ENCODE measurements at regions not wholly inside any gene's neighbourhood (a gene's known extent, or its start where the extent isn't known, plus 50 kb on each side); places are given as distances from the start of the nearest gene placed in this dataset.

DNA sequence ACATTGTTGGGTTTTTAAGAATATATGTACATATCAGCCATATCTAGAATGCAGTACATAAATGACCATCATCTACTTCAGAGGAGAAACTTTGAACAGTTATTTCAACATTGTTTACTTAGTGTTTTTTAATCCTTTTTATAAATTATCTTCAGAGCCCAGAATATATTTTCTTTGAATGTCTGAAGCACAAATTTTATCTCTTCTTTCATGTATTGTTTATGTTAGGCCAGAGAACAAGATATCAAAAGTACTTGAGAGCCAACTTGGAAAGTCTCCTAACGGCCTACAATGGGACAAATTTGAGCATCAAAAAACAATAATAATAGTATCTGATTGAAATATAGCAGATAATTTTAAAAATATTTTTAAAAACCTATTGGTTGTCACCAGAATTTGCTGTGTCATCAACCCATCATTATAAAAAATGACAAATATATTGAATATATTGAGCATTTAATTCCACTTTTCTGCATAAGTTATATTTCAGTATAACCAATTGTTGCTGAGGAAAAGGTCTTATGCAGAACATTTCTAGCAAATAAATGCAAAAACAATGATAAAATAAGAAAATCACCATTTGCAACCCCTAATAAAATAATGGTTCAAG lies 67.5 kb upstream of the CCNG1 start:
- DNase-seq: no peak

DNA sequence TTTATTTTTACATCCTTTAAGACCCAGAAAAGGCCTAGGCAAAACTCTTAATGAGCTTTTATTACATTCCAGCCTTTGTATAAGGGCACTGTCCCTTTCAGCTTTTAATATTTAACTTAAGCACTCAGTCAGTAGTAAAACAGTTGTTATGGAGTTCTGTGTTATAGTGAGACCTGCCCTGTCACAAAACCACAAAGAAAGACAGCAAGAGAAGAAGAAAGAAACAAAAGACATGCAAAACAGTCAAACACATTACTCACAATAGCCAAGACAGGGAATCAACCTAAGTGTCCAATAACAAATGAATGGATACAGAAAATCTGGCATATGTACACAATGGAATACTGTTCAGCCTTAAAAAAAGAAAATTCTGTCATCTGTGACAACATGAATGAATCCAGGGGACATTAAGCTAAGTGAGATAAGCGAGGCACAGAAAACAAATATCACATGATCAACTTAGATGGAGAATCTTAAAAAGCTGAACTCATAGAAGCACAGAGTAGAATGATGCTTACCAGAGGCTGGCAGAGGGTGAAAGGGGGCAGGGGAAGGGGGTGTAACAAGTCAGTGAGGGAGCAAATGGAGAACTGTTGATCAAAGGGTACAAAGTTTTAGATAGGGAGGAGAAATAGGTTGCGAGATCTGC lies 63.8 kb upstream of the CCNG1 start:
- no peak for DNase-seq

DNA sequence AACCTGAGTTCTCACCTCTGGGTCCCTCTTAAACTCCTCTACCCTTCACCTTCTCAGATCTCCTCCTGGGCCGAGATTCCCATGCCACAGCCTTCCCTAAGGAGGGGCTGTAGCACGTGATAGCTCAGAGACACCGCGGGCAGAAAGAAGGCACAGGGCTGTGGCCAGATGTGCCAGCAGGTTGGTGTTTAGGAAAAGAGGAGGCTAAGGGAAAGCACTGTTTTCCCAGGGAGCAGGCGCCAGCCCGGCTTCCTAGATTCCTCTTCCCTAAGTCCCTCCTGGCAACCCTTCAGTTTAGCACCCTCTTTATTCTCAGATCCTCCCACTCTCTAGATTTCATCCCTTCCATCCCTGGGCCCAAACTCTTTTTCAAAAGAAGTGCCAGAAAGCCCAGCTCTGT lies 59.4 kb upstream of the CCNG1 start:
- no peak for DNase-seq

DNA sequence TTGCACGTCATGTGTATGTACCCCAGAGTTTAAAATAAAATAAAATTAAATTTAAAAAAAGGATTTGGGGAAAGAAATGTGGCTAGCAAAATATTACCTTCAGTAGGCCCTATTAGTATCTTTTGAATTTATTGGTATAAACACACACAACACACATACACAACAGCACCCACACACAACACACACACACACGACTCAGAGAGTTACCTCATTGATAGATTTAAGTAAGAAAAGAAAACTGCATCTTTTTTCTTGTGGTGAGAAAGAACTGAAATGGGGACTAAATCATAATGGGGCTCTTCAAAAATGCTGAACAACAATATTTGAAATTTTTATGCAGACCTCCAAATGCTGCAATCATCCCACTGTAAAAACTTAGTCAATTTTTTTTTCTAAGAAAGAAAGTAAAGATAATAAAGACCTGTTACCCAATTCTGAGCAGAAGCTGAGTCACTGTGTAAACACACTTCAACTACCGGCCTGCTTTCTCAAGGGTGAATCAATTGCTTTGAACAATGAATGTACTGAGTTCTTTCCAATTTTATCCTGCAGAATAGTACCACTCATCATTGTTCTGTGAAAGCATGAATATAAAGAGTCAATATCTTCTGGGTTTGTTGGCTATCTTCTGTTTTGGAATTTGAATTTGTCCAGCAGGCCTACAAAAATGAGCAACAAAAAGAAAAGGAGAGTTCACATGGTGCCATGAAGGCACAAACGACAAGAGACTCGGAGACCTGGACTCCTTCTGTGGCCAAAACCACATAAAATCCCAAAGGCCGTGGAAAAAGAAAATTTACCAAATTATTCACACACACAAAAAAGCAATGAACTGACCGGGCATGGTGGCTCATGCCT lies 57.9 kb upstream of the CCNG1 start:
- DNase-seq: no peak

DNA sequence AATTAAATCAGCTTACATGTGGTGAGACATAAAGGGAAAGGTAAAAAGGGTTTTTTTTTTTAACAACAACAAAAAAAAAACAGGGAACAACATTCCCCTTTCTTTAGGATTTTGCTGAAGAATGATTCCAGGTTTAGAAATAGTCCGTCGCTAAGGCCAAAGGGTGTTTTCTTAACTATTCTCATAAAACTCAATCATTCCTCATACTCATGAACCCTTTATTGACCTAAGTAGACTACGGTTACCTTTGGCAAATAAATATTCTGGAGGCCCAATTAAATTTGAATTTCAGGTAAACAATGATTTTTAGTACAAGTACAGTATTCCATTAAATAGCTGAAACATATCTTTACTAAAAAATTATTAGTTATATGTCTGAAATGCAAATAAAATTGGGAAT lies 55.6 kb upstream of the CCNG1 start:
- DNase-seq: no peak

DNA sequence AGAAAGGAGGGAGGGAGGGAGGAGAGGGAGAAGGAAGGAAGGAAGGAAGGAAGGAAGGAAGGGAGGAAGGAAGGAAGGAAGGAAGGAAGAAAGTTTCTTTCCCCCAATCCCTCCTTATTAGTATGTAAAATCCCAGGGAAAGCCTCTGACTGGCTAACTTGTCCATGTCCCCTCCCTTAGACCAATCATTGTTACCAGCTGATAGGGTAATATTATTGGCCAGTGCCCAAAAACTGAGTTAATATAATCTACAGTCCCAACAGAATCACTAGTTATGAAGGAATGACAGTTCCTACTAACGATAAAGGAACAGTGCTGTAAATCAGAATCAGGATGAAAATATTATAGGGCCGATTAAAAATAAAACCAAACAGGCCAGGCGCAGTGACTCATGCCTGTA lies 53.6 kb upstream of the CCNG1 start:
- DNase-seq: no peak

DNA sequence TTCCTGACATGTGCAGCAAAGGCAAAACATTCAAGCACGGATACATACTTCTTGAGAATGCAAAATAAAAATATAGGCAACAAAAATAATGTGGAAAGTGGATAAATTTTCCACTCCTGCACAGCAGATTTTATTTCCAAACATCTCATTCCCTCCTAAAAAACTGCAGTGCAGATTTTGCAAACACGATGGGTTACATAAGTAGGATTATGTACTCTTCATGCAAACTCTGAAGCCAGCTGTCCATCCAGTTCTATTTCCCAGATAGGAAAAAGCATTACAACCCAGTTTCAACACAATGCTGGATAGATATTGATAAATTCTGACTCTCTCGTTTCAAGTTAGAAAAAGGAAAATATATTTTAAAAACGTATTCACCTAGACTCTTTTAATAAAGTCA lies 52.7 kb upstream of the CCNG1 start:
- no peak for DNase-seq

DNA sequence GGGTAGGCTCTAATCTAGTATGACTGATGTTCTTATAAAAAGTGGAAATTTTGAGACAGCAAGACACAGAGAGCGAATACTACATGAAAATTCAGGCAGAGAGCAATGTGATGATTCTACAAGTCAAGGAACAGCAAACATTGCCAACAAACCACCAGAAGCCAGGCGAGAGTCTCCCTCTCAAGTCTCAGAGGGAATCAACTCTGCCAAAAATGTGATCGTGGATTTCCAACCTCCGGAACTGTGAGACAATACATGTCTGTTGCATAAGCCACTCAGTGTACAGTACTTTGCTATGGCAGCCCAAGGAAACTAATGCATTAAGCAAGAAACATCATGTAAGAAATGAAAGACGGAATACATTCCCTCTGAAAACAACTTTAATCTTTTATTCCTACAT lies 52.1 kb upstream of the CCNG1 start:
- DNase-seq: no peak

DNA sequence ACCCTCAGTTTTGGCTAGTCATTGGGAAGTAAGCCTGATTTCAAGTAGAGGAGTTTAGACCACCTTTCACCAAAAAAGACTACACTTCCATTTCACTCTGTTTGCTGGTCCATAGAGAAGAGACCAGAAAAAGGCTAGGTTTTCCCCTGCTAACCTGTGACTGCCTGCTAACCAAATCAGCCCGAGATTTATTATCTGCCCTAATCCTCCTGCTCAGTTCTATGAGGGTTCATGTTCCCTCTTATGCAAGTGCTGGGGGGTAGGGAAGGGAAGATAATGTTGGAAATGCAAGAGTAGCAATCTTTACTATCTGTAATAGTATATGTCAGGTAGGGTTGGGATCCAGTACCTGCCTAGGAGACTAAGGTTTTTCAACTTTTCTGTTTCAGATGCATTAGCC lies 51.6 kb upstream of the CCNG1 start:
- DNase-seq: no peak

DNA sequence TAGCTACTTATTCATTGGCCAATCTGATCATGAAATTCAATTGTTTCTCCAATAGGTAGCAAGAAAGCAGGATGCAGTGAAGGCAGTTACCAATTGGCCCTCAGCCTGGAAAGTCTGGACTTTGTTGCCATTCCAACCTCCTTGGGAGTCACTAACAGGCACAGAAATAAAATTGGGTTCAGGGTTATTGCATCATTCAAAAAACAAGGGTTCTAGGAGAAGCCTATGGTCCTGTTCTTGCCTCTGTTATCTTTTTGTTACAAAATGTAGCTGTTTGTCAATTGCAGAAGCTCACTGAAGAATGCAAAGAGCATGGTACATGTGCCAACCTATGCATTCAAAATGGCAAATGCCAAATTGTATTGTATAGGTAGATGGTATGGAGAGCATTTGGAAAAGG lies 51.0 kb upstream of the CCNG1 start:
- no peak for DNase-seq

DNA sequence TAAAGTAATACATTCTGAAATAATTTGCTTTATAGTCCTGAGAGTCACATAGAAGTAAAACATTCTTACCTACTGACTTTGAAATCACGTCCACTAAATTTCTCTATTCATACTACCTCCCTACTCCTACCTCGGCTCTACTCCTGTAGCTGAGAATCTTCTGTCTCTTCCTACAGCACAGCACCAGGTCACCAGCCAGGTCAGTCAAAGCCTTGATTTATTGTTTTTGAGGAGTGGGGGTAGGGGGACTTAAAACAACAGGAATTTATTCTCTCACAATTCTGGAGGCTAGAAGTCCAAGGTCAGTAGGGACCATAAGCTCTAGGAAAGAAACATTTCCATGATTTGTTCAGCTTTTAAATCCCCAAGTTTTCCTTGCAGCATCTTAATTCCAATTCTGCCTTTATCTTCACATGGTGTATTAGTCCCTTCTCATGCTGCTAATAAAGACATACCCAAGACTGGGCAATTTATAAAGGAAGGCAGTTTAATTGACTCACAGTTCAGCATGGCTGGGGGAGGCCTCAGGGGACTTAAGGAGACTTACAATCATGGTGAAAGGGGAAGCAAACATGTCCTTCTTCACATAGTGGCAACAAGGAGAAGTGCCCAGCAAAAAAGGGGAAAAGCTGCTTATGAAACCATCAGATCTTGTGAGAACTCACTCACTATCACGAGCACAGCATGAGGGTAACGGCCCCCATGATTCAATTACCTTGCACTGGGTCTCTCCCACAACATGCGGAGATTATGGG lies 49.6 kb upstream of the CCNG1 start:
- DNase-seq: no peak

Data from cerebellar nuclear complex (tissue), 1 donor.